ENCODE measurements at regions not wholly inside any gene's neighbourhood (a gene's known extent, or its start where the extent isn't known, plus 50 kb on each side); places are given as distances from the start of the nearest gene placed in this dataset.

- H3K27me3 ChIP-seq (ENCODE audit: insufficient read depth, low read length, poor library complexity, severe bottlenecking): no peaks in the 10 kb centered on the region
- no peak overlapping the region for H3K9ac ChIP-seq (ENCODE audit: low read depth, low read length, poor library complexity, severe bottlenecking)
- TF ChIP-seq, protein P1, sequence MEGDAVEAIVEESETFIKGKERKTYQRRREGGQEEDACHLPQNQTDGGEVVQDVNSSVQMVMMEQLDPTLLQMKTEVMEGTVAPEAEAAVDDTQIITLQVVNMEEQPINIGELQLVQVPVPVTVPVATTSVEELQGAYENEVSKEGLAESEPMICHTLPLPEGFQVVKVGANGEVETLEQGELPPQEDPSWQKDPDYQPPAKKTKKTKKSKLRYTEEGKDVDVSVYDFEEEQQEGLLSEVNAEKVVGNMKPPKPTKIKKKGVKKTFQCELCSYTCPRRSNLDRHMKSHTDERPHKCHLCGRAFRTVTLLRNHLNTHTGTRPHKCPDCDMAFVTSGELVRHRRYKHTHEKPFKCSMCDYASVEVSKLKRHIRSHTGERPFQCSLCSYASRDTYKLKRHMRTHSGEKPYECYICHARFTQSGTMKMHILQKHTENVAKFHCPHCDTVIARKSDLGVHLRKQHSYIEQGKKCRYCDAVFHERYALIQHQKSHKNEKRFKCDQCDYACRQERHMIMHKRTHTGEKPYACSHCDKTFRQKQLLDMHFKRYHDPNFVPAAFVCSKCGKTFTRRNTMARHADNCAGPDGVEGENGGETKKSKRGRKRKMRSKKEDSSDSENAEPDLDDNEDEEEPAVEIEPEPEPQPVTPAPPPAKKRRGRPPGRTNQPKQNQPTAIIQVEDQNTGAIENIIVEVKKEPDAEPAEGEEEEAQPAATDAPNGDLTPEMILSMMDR (conservative IDR thresholded peaks at IDR 0.05; ENCODE audit: low read length): no peak
- TF ChIP-seq EZH2phosphoT487 (IDR thresholded peaks at IDR 0.05; ENCODE audit: borderline replicate concordance): no peak
- H3K4me2 ChIP-seq (ENCODE audit: low read depth, low read length, poor library complexity, severe bottlenecking): no peak overlapping the region
- no peaks in the 10 kb centered on the region for H3K9me2 ChIP-seq (replicated peaks; ENCODE audit: low read depth, low read length)
- H3K36me3 ChIP-seq (ENCODE audit: insufficient read depth, low read length): no peaks in the 10 kb centered on the region
- no peaks in the 10 kb centered on the region for H3K9me3 ChIP-seq (ENCODE audit: insufficient read depth, low read depth, low read length)
- no peaks in the 10 kb centered on the region for H4K20me1 ChIP-seq (ENCODE audit: insufficient read depth, low read length, poor library complexity, severe bottlenecking)
- no peak overlapping the region for H2AFZ ChIP-seq (ENCODE audit: low read length)
- H3K4me1 ChIP-seq (ENCODE audit: insufficient read depth, low read length, poor library complexity, severe bottlenecking): no peaks in the 10 kb centered on the region
- H3K4me3 ChIP-seq (ENCODE audit: low read length, poor library complexity, severe bottlenecking): no peak overlapping the region
- H3F3A ChIP-seq (ENCODE audit: low read depth): no peaks in the 10 kb centered on the region
- H3K79me2 ChIP-seq (ENCODE audit: insufficient read depth, low read length): no peaks in the 10 kb centered on the region
Observed at GRCh38 chr10:29751240-29751639, 116.5 kb upstream of the SVIL start.

DNA sequence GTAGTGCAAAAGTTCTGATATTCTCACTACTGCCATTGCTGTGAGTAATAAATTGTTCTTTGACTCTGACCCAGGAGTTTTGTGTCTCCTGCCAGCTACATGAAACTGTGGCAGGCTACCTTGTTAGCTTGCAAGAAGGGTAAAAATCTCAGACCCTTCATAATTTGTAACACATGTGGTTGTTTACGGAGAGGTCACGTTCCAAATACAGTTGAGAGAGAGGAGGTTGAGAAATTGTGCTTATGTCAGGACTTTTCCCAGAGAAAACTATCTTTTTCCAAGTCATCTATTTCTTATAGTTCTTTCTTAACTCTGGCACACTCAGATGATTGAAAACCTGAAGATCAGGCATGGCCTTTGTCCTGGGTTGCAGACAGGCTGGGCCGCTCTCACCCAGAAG is 114.4 kb upstream of the SVIL start:
- no peak overlapping the region for H3K4me3 ChIP-seq (ENCODE audit: low read length, poor library complexity, severe bottlenecking)
- H3K9me3 ChIP-seq (ENCODE audit: insufficient read depth, low read depth, low read length): no peaks in the 10 kb centered on the region
- no peak overlapping the region for H3K4me2 ChIP-seq (ENCODE audit: low read depth, low read length, poor library complexity, severe bottlenecking)
- H3K36me3 ChIP-seq (ENCODE audit: insufficient read depth, low read length): no peaks in the 10 kb centered on the region
- TF ChIP-seq, protein P1 (conservative IDR thresholded peaks at IDR 0.05; ENCODE audit: low read length): no peak
- TF ChIP-seq EZH2phosphoT487 (IDR thresholded peaks at IDR 0.05; ENCODE audit: borderline replicate concordance): no peak
- H3K27me3 ChIP-seq (ENCODE audit: insufficient read depth, low read length, poor library complexity, severe bottlenecking): no peaks in the 10 kb centered on the region
- H3K4me1 ChIP-seq (ENCODE audit: insufficient read depth, low read length, poor library complexity, severe bottlenecking): no peaks in the 10 kb centered on the region
- H2AFZ ChIP-seq (ENCODE audit: low read length): no peak overlapping the region
- no peaks in the 10 kb centered on the region for H3K79me2 ChIP-seq (ENCODE audit: insufficient read depth, low read length)
- H3K9ac ChIP-seq (ENCODE audit: low read depth, low read length, poor library complexity, severe bottlenecking): no peak overlapping the region
- no peaks in the 10 kb centered on the region for H3K9me2 ChIP-seq (replicated peaks; ENCODE audit: low read depth, low read length)
- no peaks in the 10 kb centered on the region for H4K20me1 ChIP-seq (ENCODE audit: insufficient read depth, low read length, poor library complexity, severe bottlenecking)
- H3F3A ChIP-seq (ENCODE audit: low read depth): no peaks in the 10 kb centered on the region

GRCh38 chr10:29748109-29748650 is 113.4 kb upstream of the SVIL start:
- Histone ChIP-seq H3K27me3 (ENCODE audit: insufficient read depth, low read length, poor library complexity, severe bottlenecking) (no peaks in the 10 kb centered on the region), H3K9ac (ENCODE audit: low read depth, low read length, poor library complexity, severe bottlenecking) (no peak overlapping the region), H2AFZ (ENCODE audit: low read length) (no peak overlapping the region), H3K4me2 (ENCODE audit: low read depth, low read length, poor library complexity, severe bottlenecking) (no peak overlapping the region), H3K4me3 (ENCODE audit: low read length, poor library complexity, severe bottlenecking) (no peak overlapping the region), H3K9me3 (ENCODE audit: insufficient read depth, low read depth, low read length) (no peaks in the 10 kb centered on the region), H3F3A (ENCODE audit: low read depth) (no peaks in the 10 kb centered on the region), H4K20me1 (ENCODE audit: insufficient read depth, low read length, poor library complexity, severe bottlenecking) (no peaks in the 10 kb centered on the region), H3K36me3 (ENCODE audit: insufficient read depth, low read length) (no peaks in the 10 kb centered on the region), H3K79me2 (ENCODE audit: insufficient read depth, low read length) (no peaks in the 10 kb centered on the region), H3K4me1 (ENCODE audit: insufficient read depth, low read length, poor library complexity, severe bottlenecking) (no peaks in the 10 kb centered on the region), H3K9me2 (replicated peaks; ENCODE audit: low read depth, low read length) (no peaks in the 10 kb centered on the region)
- TF ChIP-seq, protein P1 (conservative IDR thresholded peaks at IDR 0.05; ENCODE audit: low read length): no peak
- no peak for TF ChIP-seq EZH2phosphoT487 (IDR thresholded peaks at IDR 0.05; ENCODE audit: borderline replicate concordance)

Measured in Loucy (cell line).